GM12878 (cell line): ENCODE measurements at regions not wholly inside any gene's neighbourhood (a gene's known extent, or its start where the extent isn't known, plus 50 kb on each side); places are given as distances from the start of the nearest gene placed in this dataset.

Experiments
- ATAC-seq: fragments of 200-7000 bp; cut with Tn5 transposase; 3 replicates; pipeline ENCODE4 v1.9.1; 2020; ENCODE audit warnings: mild to moderate bottlenecking, moderate library complexity
- BruUV-seq: library from RNA; stranded (reverse); fragments of 400-500 nt; replicated peaks from 2 replicates; lab custom pipeline; 2021; lab: Mats Ljungman, UMichigan
- CTCF ChIA-PET: fragments of 300-600 bp; sonication (Branson Sonifier 250); formaldehyde crosslinking; extraction: SDS; loops from one replicate; lab custom pipeline; 2021; ENCODE audit warnings: inconsistent platforms; lab: Yijun Ruan, JAX
- POLR2A ChIA-PET: fragments of 350-600 bp; formaldehyde crosslinking; extraction: SDS; loops from one replicate; lab custom pipeline; 2021; ENCODE audit warnings: inconsistent platforms; lab: Charles Lee
- RAD21 ChIA-PET: fragments of 300-600 bp; sonication (Branson Sonifier 250); formaldehyde crosslinking; loops from one replicate; lab custom pipeline; 2023; ENCODE audit warnings: antibody characterized with exemption; ENCODE audit not compliant: unreplicated experiment; lab: Charles Lee
- SMC1A ChIA-PET: fragments of 300-600 bp; sonication (Branson Sonifier 250); formaldehyde crosslinking; loops from one replicate; lab custom pipeline; 2023; ENCODE audit not compliant: unreplicated experiment, uncharacterized antibody; lab: Charles Lee
- DNase-seq: peaks from one replicate; pipeline ENCODE4 v3.0.0-alpha.2; 2011; ENCODE audit warnings: low read depth, low spot score
- FAIRE-seq: peaks from 3 replicates; lab custom pipeline; 2011; peaks lifted over from hg19 to GRCh38; lab: Jason Lieb, UNC
- H2AFZ ChIP-seq: 2 replicates; pipeline ENCODE4 v1.6.0; 2011; ENCODE audit warnings: low read depth, low read length, control low read depth; ENCODE audit not compliant: control insufficient read depth
- H3K27ac ChIP-seq: 2 replicates; pipeline ENCODE4 v1.5.1; 2011; ENCODE audit warnings: control low read depth; ENCODE audit not compliant: control insufficient read depth, insufficient read depth
- H3K27me3 ChIP-seq, 2 experiments: replicated peaks in 1 of 2; 2 replicates each; pipeline versions ENCODE4 v1.6.0 to v1.6.1; 2011; ENCODE audit warnings: low read length in 1 of 2; ENCODE audit not compliant: control insufficient read depth in 2 of 2, insufficient read depth in 2 of 2
- H3K36me3 ChIP-seq, 2 experiments: 2 replicates each; pipeline ENCODE4 v1.5.1; 2011; ENCODE audit warnings: low read length in 1 of 2; ENCODE audit not compliant: control insufficient read depth in 2 of 2, insufficient read depth in 2 of 2
- H3K4me1 ChIP-seq: 2 replicates; pipeline ENCODE4 v1.6.1; 2011; ENCODE audit warnings: mild to moderate bottlenecking, low read length, moderate library complexity, mixed read lengths; ENCODE audit not compliant: control insufficient read depth, insufficient read depth
- H3K4me2 ChIP-seq: 2 replicates; pipeline ENCODE4 v1.6.0; 2011; ENCODE audit warnings: control low read depth; ENCODE audit not compliant: control insufficient read depth, insufficient read depth
- H3K4me3 ChIP-seq: fragments of 200-600 bp; sonication (generic); 2 replicates; pipeline ENCODE4 v1.5.1; 2016
- H3K79me2 ChIP-seq: 2 replicates; pipeline ENCODE4 v1.6.0; 2011; ENCODE audit warnings: low read length; ENCODE audit not compliant: control insufficient read depth, insufficient read depth
- H3K9ac ChIP-seq: 2 replicates; pipeline ENCODE4 v1.8.0; 2011; ENCODE audit warnings: low read length, control low read depth, mixed read lengths; ENCODE audit not compliant: control insufficient read depth, insufficient read depth
- H3K9me3 ChIP-seq: replicated peaks from 3 replicates; pipeline ENCODE4 v1.5.1; 2011; ENCODE audit warnings: mild to moderate bottlenecking, low read length; ENCODE audit not compliant: control insufficient read depth, insufficient read depth
- H4K20me1 ChIP-seq: 2 replicates; pipeline ENCODE4 v1.6.0; 2011; ENCODE audit not compliant: control insufficient read depth, insufficient read depth
- BRCA1 ChIP-seq: IDR thresholded peaks from 2 replicates; pipeline ENCODE4 v1.6.1; 2011; ENCODE audit warnings: low read depth, low read length, improper control_type of control experiment
- CBFB ChIP-seq: IDR thresholded peaks from 2 replicates; pipeline ENCODE4 v1.6.1; 2016; ENCODE audit warnings: antibody characterized with exemption, low read depth
- IKZF2 ChIP-seq, 2 experiments: fragments of 450-650 bp; IDR thresholded peaks; 2 replicates each; pipeline ENCODE4 v1.6.1; 2017; ENCODE audit warnings: mild to moderate bottlenecking in 2 of 2, moderate library complexity in 2 of 2
- NBN ChIP-seq: fragments of 450-650 bp; IDR thresholded peaks from 2 replicates; pipeline ENCODE4 v1.6.1; 2016
- NFYA ChIP-seq: IDR thresholded peaks from 2 replicates; pipeline ENCODE4 v1.6.1; 2011; ENCODE audit warnings: low read depth, mild to moderate bottlenecking, low read length, improper control_type of control experiment, borderline replicate concordance
- NR2C1 ChIP-seq: fragments of 450-650 bp; IDR thresholded peaks from 2 replicates; pipeline ENCODE4 v1.6.1; 2017; ENCODE audit warnings: antibody characterized with exemption, mild to moderate bottlenecking, moderate library complexity
- SMAD1 ChIP-seq: fragments of 450-650 bp; IDR thresholded peaks from 2 replicates; pipeline ENCODE4 v1.6.1; 2018; ENCODE audit warnings: mild to moderate bottlenecking, low read depth; ENCODE audit not compliant: partially characterized antibody
- STAT3 ChIP-seq: IDR thresholded peaks from 2 replicates; pipeline ENCODE4 v1.6.1; 2011; ENCODE audit warnings: low read depth, low read length, improper control_type of control experiment
- TARDBP ChIP-seq: IDR thresholded peaks from 2 replicates; pipeline ENCODE4 v1.6.1; 2016; ENCODE audit warnings: borderline replicate concordance
- TCF3 ChIP-seq: IDR thresholded peaks from 2 replicates; pipeline ENCODE4 v1.6.1; 2012; ENCODE audit warnings: low read depth, mild to moderate bottlenecking, low read length, borderline replicate concordance; ENCODE audit not compliant: insufficient read depth
- TCF7 ChIP-seq: IDR thresholded peaks from 2 replicates; pipeline ENCODE4 v1.6.1; 2014; ENCODE audit warnings: antibody characterized with exemption, borderline replicate concordance
- YBX1 ChIP-seq: fragments of 450-650 bp; IDR thresholded peaks from 2 replicates; pipeline ENCODE4 v1.6.1; 2016; ENCODE audit warnings: antibody characterized with exemption
- YY1 ChIP-seq: IDR thresholded peaks from 2 replicates; pipeline ENCODE4 v1.6.1; 2011; ENCODE audit warnings: low read depth, mild to moderate bottlenecking, low read length
- ZNF384 ChIP-seq: IDR thresholded peaks from 2 replicates; pipeline ENCODE4 v1.6.1; 2012; ENCODE audit warnings: low read depth, mild to moderate bottlenecking, low read length, improper control_type of control experiment, borderline replicate concordance
- ZNF622 ChIP-seq: fragments of 450-650 bp; IDR thresholded peaks from 2 replicates; pipeline ENCODE4 v1.6.1; 2017; ENCODE audit warnings: mild to moderate bottlenecking, inconsistent platforms
- WGBS: methylation state at CpG from one replicate; pipeline ENCODE4 v1.1.6; 2016; ENCODE audit warnings: low lambda C conversion rate; ENCODE audit not compliant: insufficient replicate concordance, insufficient coverage; ENCODE audit errors: missing lambda C conversion rate; 5-methylcytosine and 5-hydroxymethylcytosine counted together
- in situ Hi-C: fragments of 300-500 bp; cut with MboI; formaldehyde crosslinking; loops from 9 replicates; pipeline ENCODE4 v1.14.3; 2018; ENCODE audit warnings: mixed read lengths
- intact Hi-C: fragments of 100-400 bp; cut with micrococcal nuclease; formaldehyde crosslinking; loops from one replicate; pipeline ENCODE4 v1.14.2; 2022; ENCODE audit not compliant: unreplicated experiment
- TF ChIP-seq, protein P1 (sequence below): fragments of 450-650 bp; conservative IDR thresholded peaks from 2 replicates; pipeline ENCODE4 v1.6.1; 2017; ENCODE audit warnings: mild to moderate bottlenecking, moderate library complexity

DNA sequence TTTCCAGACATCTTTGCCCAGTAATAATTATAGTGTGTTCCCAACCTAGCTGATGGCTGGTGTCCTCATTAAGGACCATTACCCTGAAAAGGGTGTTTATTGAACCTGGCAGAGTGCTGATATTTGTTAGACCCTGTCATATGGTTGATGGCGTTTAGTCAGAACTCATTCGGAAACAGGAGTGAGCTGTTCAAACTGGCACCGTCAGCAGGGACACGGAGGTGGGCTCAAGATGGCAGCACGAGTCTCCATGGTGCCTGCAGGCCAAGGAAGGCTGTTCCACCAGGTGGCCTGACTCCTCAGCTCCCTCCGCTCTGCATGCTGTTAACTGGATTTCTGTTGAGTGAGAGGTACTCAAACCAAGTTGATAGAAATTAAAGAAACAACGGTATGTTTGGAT is 589.1 kb upstream of the MGMT start:
- ChIA-PET POLR2A (no interaction called here), CTCF (interaction anchor here (1.1 kb wide), 1 partner anchor 17 kb away, joined by 6 read pairs; no protein-coding TSS in a partner anchor), RAD21 (no interaction called here), SMC1A (no interaction called here)
- WGBS = 23% methylated on average over 7 of the region's 7 CpGs
- DNase-seq = no peak
- H3K9ac ChIP-seq = no peak overlapping the region
- in situ Hi-C loops (no loop called here), intact Hi-C loops (no loop called here)
- H4K20me1 ChIP-seq = no peaks in the 10 kb centered on the region
- H3K4me2 ChIP-seq = no peak overlapping the region
- FAIRE-seq = no peak
- H3K27ac ChIP-seq = no peak overlapping the region
- no TSS peak for BruUV-seq
- no peaks in the 10 kb centered on the region for H3K9me3 ChIP-seq
- ATAC-seq = no peak
- H3K27me3 ChIP-seq = no peaks in the 10 kb centered on the region
- no peak overlapping the region for H3K4me3 ChIP-seq
- no peaks in the 10 kb centered on the region for H3K36me3 ChIP-seq
- H2AFZ ChIP-seq = no peak overlapping the region
- no peak for TF ChIP-seq IKZF2 (IDR thresholded peaks at IDR 0.05)
- H3K79me2 ChIP-seq = no peaks in the 10 kb centered on the region
- H3K4me1 ChIP-seq = no peaks in the 10 kb centered on the region

DNA sequence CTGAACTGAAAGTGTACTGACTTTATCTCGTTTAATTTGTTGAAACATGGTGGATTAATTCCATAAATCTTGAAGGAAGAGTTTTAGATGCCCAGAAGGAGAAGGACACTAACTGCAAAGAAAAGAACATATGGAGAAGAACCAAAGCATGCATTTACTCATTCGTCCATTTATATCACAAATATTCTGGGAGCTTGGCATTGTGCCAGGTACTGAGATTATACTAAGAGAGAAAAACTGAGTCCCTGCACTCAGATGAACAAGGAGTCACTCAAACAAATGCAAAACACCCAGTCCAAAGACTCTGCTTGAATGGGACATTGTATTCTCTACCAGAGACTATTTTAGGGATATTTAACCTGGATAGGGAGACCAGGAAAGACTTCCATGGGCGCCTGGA is 588.0 kb upstream of the MGMT start:
- ChIA-PET SMC1A (no interaction called here), RAD21 (no interaction called here), CTCF (no interaction called here), POLR2A (no interaction called here)
- no peak overlapping the region for H3K9ac ChIP-seq
- no peak overlapping the region for H3K4me2 ChIP-seq
- no peaks in the 10 kb centered on the region for H3K9me3 ChIP-seq
- DNase-seq = no peak
- H3K79me2 ChIP-seq = no peaks in the 10 kb centered on the region
- no peaks in the 10 kb centered on the region for H3K27me3 ChIP-seq
- H3K4me1 ChIP-seq = no peaks in the 10 kb centered on the region
- H3K27ac ChIP-seq = no peak overlapping the region
- no peaks in the 10 kb centered on the region for H4K20me1 ChIP-seq
- intact Hi-C loops (no loop called here), in situ Hi-C loops (no loop called here)
- BruUV-seq = no TSS peak
- FAIRE-seq = no peak
- H3K36me3 ChIP-seq = no peaks in the 10 kb centered on the region
- H2AFZ ChIP-seq = no peak overlapping the region
- 0% methylated on average over 3 of the region's 3 CpGs for WGBS
- TF ChIP-seq ZNF384 = no peak
- no peak for TF ChIP-seq SMAD1
- no peak for TF ChIP-seq CBFB
- TF ChIP-seq YY1 = no peak
- TF ChIP-seq YBX1 = no peak
- TF ChIP-seq TCF7 = no peak
- TF ChIP-seq NBN = no peak
- no peak for TF ChIP-seq TARDBP
- no peak for TF ChIP-seq NFYA
- no peak for TF ChIP-seq STAT3
- TF ChIP-seq, protein P1, sequence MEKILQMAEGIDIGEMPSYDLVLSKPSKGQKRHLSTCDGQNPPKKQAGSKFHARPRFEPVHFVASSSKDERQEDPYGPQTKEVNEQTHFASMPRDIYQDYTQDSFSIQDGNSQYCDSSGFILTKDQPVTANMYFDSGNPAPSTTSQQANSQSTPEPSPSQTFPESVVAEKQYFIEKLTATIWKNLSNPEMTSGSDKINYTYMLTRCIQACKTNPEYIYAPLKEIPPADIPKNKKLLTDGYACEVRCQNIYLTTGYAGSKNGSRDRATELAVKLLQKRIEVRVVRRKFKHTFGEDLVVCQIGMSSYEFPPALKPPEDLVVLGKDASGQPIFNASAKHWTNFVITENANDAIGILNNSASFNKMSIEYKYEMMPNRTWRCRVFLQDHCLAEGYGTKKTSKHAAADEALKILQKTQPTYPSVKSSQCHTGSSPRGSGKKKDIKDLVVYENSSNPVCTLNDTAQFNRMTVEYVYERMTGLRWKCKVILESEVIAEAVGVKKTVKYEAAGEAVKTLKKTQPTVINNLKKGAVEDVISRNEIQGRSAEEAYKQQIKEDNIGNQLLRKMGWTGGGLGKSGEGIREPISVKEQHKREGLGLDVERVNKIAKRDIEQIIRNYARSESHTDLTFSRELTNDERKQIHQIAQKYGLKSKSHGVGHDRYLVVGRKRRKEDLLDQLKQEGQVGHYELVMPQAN = no peak
- no peak for TF ChIP-seq TCF3
- TF ChIP-seq ZNF622 = no peak
- TF ChIP-seq IKZF2 (IDR thresholded peaks at IDR 0.05) = no peak
- no peak for TF ChIP-seq NR2C1
- no peak for TF ChIP-seq BRCA1
- H3K4me3 ChIP-seq = no peak overlapping the region
- ATAC-seq = no peak
